Activated CD8-positive, alpha-beta memory T cell treated with anti-CD3 and anti-CD28 coated beads for 4 hours (primary cell): ENCODE measurements at regions not wholly inside any gene's neighbourhood (a gene's known extent, or its start where the extent isn't known, plus 50 kb on each side); places are given as distances from the start of the nearest gene placed in this dataset.

ENCODE experiments used
- DNase-seq, 2 donors: peaks; one replicate each; pipeline ENCODE4 v3.0.0-alpha.2; 2020; ENCODE audit warnings: low read depth in 2 of 2

DNA sequence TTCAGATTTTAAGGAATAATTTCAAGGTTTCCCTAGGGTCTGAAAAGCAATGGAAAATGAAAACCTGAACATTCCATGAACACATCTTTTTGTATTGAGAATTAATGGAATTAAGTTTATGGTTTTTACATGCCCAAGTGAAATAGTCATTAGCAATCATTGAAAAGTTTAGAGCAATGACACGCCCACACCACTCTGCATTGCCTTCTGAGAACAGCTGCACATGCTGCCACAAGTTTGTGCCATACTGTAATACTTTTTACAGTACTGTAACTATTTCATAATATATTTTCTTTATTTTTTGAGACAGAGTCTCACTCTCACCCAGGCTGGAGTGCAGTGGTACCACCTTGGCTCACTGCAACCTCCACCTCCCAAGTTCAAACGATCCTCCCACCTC lies 345.2 kb upstream of the PMFBP1 start:
- no peak for DNase-seq

DNA sequence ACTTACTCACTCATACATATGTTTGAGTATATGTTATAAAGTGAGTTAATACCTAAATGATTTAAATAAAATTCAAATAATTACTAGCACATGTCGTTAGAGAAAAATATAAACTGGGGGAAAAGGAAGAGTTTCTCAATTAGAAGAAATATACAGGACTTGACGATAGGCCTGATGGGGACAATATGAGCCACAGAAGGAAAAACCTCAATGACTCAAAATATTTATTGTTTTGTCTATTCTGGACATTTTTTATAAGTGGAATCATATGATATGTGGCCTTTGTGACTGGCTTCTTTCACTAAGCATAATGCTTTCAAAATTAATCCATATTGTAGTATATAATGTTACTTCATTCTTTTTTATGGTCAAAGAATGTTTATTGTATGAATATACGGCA lies 339.2 kb upstream of the PMFBP1 start:
- no peak for DNase-seq

DNA sequence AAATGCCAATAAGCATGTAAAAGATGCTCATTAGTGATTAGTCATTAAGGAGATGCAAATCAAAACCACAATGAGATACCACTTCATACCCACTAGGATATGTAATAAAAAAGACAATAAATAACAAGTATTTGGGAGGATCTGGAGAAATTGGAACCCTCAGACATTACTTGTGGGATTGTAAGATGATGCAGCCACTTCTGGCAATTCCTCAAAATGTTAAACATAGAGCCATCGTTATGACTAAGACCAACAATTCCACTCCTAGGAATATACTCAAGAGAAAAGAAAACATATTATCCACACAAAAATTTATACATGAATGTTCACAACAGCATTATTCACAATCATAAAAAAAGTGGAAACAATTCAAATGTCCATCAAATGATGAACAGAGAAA lies 336.2 kb upstream of the PMFBP1 start:
- no peak for DNase-seq

DNA sequence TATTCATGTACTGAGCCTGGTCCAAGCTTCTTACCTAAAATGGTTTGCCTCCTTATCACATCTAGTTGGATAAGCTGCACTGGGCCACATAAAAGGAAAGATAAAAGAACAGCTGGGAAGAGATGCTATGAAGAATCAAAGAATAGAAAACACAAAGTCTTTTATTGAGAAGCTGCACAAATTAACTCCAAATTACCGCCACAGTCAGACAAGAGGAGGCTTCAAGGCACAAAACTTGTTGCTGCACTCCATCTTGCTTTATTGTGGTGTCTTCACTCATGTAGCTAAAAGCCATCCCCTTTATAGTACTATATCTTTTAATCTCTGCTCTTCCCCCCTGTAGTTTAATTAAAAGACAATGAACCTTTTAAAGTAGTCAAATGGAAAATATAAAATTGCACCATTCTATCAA lies 330.6 kb upstream of the PMFBP1 start:
- no peak for DNase-seq

DNA sequence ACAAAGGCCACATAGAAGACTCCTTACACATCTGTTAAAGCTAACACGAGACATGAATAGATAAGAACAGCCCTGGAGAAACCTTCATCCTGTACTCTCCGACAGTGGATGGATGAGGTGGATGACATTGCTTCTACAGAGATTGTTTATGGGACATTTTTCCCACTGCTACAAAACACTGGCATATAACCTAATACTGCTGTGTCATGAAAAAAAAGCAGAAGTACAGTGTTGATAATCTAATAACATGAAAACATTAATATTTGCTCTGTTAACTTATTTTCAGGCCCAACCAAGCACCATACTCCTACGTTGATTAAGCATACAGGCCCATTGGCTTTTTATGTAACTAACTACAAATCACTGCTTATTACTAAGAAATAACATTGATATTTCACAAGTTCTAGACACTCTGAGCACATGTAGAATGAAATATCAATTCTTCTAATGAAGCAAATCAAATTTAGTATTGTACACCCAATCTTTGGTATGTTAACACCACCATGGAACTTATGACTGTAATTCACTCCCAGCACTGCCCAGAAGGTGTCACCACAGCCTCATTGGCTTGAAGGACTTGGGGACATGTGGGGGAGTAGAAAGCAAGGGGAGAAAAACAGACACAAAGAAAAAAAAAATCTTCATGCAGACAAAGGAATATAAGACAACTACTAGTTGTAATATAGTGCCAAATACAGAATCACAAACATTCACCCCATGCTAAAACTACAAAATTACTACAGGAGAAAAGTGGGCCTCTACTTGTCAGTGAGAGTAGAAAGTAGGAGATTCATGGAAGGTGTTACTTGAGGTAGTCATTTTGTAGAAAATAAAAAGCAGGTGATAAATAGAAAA lies 330.0 kb upstream of the PMFBP1 start:
- DNase-seq, result no peak

DNA sequence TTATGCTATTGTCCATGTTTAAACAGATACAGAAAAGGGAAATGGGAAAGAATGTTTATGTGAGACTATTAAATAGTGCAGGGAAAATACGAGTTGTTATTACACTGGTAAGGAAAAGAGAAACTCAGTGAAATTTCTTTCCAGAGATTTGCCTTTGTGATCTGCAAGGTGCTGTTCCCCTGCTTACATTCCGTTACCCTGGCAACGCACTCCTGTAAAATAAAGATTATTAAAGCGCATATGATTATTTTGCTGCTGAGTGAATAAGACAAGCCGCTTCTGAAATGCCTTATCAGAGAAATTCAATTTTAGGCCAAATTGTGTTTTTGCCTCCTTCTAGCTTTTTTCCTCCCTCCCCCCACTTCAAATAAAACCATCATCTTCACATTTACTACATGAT lies 328.6 kb upstream of the PMFBP1 start:
- no peak for DNase-seq

DNA sequence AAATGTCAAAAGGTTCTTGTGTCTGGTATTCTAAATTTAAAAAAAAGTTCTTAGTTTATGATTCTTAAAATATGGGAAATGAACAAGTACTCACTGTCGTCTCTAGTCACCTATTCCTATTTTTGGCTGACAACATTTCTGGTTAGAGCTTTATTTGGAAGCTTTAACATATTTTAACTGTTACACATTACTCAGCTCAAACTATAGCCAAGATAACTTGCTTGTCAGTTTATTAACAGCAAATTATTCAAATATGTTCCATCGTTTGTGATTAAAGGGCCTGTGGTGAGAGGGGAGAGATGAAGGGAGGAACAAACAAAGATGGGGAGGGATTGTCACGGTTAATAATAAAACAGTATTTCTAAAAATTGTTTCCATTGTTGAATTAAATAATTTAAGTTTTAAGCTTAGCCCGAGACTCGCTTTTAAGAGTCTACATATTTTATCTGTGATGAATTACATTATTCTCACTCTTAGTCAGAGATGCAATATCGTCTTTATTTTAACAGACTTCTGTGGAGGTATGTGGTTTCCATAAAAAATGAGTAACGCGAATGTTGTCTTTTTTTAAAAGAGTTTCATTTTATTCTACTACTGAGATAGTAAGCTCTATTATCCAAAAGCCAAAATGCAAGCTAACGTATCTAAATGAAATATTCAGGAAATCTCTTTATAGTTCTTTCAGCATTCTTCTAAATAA lies 321.9 kb upstream of the PMFBP1 start:
- DNase-seq, result no peak

DNA sequence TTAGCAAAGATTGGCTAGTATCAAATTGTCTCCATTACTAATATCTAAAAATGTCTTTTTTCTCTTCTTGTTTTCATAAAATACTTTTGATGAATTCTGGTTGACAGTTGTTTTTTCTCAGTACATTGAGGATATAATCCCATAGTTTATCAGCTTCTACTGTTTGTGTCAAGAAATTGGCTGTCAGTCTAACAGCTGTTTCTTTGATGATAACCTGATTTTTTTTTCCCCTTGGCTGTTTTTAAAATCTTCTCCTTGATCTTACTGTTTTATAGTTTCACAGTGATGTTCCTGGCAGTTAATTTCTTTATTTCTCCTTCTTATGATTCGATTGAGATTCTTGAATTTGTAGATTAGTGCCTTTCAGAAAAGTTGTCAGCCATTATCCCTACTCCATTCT lies 315.3 kb upstream of the PMFBP1 start:
- DNase-seq, result no peak

DNA sequence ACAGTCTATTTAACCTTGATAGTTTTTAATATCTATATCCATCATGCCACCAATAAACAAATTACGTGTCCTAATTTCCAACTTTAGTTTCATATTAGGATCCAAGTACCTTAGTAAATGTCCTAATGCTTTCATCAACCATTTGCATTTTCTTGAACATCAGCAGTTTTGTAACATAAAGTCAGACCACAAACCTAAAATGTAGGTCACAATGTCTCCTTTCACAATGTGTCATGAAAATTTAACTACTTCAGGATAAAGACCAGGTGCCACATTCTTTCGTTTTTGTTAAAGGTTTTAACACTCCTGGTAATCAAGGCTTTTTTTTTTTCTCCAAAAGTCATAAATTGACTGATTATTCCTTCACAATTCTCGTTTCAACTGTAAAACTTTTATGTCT lies 310.7 kb upstream of the PMFBP1 start:
- DNase-seq, result no peak

DNA sequence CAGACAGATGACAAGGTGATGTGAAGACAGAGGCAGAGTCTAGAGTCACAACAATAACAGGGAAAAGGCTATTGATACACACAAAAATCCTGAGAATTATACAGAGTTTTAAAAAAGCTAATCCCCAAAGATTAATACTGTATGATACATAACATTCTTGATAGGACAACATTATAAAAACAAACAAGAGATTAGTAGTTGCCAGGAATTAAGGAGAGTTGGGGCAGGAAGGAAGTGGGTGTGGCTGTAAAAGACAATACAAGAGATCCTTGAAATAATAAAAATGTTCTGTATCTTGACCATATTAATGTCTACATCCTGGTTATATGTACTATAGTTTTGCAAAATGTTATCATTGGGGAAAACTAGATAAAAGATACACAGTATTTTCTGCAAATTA lies 309.5 kb upstream of the PMFBP1 start:
- DNase-seq, result no peak

DNA sequence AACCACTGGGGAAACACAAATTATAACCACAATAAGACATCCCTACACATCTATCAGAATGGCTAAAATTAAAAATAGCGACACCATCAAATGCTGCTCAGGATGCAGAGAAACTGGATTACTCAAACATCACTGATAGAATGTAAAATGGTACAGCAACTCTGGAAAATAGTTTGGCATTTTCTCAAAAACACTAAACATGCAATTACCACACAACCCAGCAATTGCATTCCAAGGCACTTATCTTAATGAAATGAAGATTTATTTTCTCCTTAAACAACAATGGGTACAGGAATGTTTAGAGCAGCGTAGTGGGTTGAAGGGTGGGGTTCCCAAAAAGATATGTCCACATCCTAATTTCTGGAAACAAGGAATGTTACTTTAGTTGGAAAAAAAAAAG lies 309.0 kb upstream of the PMFBP1 start:
- DNase-seq, result no peak

DNA sequence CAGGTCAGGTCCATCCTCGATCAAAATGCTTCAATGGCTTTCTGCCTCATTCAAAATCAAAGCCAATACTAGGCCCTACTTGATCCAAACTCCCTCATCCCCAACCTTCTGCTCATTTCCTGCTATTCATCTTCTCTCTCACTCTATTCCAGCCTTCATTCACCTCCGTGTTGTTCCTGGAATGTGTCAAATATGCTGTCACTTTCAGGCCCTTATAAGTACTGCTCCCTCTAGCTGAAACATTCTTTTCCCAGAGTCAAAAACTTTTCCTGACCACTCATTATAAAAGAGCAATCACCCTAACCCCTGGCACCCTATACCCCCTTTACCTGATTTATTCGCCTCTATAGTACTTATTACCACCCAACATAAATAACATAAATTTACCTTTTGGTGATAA lies 303.7 kb upstream of the PMFBP1 start:
- no peak for DNase-seq

DNA sequence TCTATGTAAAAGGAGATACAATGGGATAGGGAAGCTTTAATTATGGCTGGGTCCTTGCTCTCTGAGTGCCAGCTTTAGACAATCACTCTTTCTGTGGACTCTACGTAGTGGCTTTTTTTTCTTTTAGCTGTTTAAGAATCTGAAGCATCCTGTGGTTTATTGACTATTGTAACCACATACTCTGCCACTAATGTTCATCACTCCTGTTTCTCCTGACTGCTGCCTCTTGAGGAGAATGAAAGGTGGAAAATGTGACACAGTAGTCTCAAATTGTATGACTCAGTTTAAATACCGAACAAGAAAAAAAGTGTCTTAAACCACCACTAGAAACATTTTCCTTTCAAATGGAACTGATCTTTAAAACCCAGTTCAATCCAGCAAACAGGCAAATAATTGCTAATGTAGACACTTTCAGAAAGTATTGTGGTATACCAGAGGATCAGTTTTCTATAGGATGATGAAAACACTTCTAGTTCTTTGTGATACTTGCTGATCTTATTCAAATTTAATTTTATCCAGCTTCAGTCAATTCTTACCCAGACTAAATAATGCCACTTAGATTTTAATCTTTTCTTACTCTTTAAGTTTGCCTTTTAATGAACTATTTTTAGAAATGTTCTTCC lies 302.7 kb upstream of the PMFBP1 start:
- DNase-seq, result no peak

DNA sequence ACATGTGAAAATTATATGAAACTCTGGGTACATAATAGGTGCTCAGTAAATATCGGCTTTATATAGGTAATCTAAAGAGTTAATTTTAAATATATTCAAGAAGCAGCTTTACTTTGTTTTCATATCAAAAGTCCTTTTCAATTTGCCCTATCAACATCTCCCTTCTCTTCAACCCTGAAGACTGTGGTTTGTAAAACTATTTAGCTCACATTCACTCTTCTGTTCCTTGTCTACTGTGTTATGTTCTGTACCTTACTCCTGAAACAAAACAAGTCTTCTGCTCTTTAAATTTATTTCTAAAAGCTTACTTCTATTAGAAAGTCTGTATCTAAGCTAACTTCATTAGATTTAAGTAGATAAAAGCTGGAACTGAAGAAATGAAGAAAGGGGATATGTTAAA lies 301.7 kb upstream of the PMFBP1 start:
- no peak for DNase-seq

DNA sequence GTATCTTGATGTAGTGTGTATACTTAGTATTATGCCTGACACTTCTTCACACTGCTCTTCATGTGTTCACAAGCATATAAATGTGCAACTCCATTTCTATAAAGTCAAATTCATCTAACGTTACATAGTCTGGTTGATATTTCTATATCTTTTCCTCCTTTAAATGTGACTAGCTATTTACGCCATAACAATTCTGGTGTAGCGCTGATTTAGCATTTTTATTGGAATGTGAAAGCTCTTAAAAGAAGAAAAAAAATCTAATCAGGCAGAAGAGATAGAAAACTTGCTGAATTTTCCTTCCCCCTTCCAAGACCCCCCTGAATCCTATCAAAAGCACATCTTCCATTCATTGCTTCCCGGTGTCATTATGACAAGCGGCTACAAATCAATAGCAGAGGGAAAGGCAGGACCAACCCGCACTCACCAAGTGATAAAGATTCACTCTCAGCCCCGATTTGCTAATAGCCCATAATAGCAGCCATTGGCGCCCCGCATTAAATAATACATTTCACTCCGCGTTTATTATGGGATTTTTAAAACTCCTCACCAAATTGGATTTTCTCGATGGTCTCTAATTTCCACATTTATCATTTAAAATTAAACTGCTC lies 299.5 kb upstream of the PMFBP1 start:
- no peak for DNase-seq

DNA sequence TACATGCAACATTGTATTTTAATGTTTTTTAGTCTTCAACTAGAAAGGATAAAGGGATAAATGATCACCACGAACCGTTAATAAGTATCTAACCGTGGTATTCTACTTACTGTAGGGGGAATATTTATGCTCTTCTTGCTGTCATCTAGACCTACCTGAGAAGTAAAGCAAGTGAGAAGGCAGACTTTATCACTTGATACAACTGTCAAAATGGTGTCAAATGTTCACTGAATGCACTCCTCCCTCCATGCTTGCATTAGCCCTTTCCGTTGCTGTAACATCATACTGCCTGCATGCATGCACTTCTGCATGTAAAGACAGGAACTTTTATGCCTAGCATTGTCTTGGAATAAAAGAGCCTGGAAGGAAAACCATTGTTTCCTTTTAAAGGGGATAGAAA lies 298.6 kb upstream of the PMFBP1 start:
- no peak for DNase-seq

DNA sequence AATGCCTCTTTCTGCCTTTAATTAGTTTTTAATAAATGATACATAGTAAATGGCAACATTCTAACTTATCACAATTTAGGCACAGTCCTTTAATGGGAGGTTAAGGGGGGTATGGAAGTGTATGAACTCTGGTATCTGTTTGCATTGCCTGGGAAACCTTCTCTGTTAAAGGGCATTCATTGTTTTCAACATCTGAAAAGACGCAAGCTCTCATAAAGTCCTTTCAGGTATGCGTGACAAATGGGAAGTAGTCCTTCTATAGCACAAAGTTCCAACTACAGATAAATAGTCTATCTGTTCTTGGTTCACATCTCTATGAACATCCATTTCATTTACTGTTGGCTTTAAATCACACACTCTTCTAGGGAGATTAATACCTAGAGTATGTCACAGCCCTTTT lies 298.0 kb upstream of the PMFBP1 start:
- DNase-seq, result no peak

DNA sequence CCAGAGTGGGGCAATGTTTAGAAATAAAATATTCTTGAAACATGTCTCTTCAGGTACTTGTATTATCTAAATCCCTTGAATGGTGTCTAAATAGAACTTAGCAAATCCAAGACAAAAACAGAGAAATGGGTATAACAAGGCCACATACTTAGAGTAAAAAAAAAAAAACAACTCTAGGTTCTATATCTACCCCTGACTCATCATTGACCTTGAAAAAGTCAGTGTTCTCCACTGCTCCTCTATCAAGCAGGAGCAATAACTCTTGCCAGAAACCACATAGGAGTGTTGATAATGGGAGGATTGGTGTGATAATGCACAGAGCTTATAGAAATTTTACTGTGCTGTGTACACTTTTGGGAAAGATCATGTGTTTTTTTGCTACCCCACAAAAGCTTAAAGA lies 296.6 kb upstream of the PMFBP1 start:
- DNase-seq, result no peak

DNA sequence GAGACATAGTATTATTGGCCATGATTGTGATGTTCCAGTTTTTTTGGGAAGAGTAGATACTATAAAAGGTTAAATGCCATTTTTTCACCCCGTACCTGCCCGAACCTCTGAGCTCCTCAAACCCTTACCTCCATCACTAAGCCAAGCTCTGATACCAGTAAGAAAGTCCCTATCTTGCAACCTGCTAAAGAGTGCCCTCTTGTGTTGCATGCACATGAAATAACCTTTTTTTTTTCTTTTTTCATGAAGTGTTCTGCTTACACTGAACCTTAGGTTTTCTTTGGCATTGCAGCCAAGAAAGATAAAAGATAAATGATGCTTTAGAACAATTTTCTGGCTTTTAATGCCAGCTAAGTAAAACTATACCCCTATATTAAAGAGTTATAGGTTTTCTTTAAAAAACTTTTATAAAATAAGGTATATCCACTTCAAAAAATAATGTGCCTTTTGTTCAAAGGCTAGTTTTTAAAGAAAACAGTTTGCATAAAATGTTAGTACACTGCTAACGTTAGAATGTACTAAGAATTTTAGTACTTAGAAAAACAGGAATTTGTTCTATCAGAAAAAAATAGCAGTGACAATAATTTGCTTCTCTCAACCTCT lies 295.3 kb upstream of the PMFBP1 start:
- no peak for DNase-seq

DNA sequence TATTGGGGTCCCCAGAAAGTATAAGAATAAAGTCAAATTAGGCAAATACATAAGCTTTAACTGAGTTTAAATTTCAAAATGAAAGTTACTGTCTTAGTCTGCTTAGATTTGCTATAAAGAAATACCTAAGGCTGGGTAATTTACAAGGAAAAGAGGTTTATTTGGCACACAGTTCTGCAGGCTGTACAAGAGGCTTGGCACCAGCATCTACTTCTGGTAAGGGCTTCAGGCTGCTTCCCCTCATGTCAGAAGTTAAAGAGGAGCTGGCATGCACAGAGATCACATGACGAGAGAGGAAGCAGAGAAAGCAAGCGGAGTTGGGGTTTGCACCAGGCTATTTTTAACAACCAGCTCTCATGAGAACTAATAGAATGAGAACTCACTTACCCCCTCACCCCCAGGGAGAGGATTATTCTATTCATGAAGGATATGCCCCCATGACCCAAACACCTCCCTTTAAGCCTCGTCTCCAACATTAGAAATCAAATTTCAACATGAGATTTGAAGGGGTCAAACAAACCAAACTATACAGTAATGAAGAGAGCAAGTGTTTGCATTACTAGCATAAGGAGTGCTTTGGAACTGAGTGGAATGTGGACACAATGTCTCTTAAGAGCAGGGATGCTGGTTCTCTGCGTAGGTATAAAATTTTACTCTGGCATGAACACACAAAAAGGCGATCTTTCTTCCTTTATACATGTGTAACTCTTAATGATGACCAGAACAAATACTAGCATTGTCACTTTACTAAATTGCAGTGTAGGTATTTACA lies 292.8 kb upstream of the PMFBP1 start:
- no peak for DNase-seq

DNA sequence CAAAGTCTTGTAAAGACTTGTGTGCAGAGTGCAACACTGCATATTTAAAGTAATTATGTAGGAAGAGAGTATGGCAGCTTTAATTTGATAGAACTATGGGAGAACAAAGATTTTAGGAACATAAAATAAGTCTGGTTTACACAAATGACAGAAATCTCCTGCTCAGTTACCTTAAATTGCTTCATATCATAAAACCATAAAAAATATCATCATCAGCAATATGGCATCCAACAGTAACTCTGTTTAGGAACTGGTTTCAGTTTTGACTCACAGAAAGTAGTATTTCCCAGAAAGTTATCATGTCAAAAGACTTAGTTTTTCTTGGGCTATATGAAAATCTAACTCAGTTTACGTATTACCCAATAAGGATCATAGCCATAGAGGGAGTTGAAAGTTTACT lies 292.1 kb upstream of the PMFBP1 start:
- DNase-seq, result no peak
